IMR-90 (cell line): ENCODE measurements at regions not wholly inside any gene's neighbourhood (a gene's known extent, or its start where the extent isn't known, plus 50 kb on each side); places are given as distances from the start of the nearest gene placed in this dataset.

Experiments
- ATAC-seq: fragments of 200-7000 bp; cut with Tn5 transposase; 2 replicates; pipeline ENCODE4 v1.9.1; 2020; ENCODE audit warnings: low read depth, mild to moderate bottlenecking, moderate library complexity
- BruUV-seq: library from RNA; stranded (reverse); fragments of 400-500 nt; replicated peaks from 2 replicates; lab custom pipeline; 2021; lab: Mats Ljungman, UMichigan
- CTCF ChIA-PET: fragments of 300-600 bp; formaldehyde crosslinking; extraction: SDS; loops from one replicate; lab custom pipeline; 2021; ENCODE audit warnings: antibody characterized with exemption; lab: Yijun Ruan, JAX
- POLR2A ChIA-PET: fragments of 300-600 bp; sonication (Branson Sonifier 250); formaldehyde crosslinking; loops from one replicate; lab custom pipeline; 2022; ENCODE audit warnings: antibody characterized with exemption; ENCODE audit not compliant: unreplicated experiment; lab: Charles Lee
- DNase-seq: peaks from one replicate; pipeline ENCODE4 v3.0.0; 2013
- H2AFZ ChIP-seq: replicated peaks from 2 replicates; pipeline ENCODE3; 2013; ENCODE audit warnings: low read length, mild to moderate bottlenecking; ENCODE audit not compliant: poor library complexity
- H2AK5ac ChIP-seq: 2 replicates; pipeline ENCODE4 v1.6.1; 2013; ENCODE audit warnings: low read depth, low read length, inconsistent platforms
- H2AK9ac ChIP-seq: replicated peaks from 2 replicates; pipeline ENCODE3; 2013; ENCODE audit warnings: mild to moderate bottlenecking, low read depth, low read length, moderate library complexity; ENCODE audit not compliant: poor library complexity
- H2BK120ac ChIP-seq: 2 replicates; pipeline ENCODE4 v1.6.1; 2013; ENCODE audit warnings: low read depth, low read length, inconsistent platforms
- H2BK15ac ChIP-seq: 3 replicates; pipeline ENCODE4 v1.6.1; 2013; ENCODE audit warnings: low read depth, low read length, inconsistent platforms
- H2BK20ac ChIP-seq: 2 replicates; pipeline ENCODE4 v1.6.1; 2013; ENCODE audit warnings: low read depth, mild to moderate bottlenecking, inconsistent platforms, low read length, moderate library complexity
- H2BK5ac ChIP-seq: 2 replicates; pipeline ENCODE4 v1.6.1; 2013; ENCODE audit warnings: mild to moderate bottlenecking, low read depth, low read length, inconsistent platforms; ENCODE audit not compliant: poor library complexity, severe bottlenecking
- H3K14ac ChIP-seq: replicated peaks from 2 replicates; pipeline ENCODE4 v1.6.1; 2013; ENCODE audit warnings: low read depth, low read length, inconsistent platforms
- H3K18ac ChIP-seq: 2 replicates; pipeline ENCODE4 v1.6.1; 2013; ENCODE audit warnings: low read depth, low read length, control low read depth
- H3K23ac ChIP-seq: 2 replicates; pipeline ENCODE4 v1.6.1; 2013; ENCODE audit warnings: low read depth, low read length, inconsistent platforms
- H3K27ac ChIP-seq: 2 replicates; pipeline ENCODE4 v1.5.1; 2013; ENCODE audit warnings: mild to moderate bottlenecking, control low read depth, low read length; ENCODE audit not compliant: insufficient read depth
- H3K27me3 ChIP-seq: 2 replicates; pipeline ENCODE4 v1.6.1; 2013; ENCODE audit warnings: low read length; ENCODE audit not compliant: control insufficient read depth, insufficient read depth
- H3K36me3 ChIP-seq: 2 replicates; pipeline ENCODE4 v1.6.1; 2013; ENCODE audit warnings: low read length, mixed read lengths; ENCODE audit not compliant: control insufficient read depth, insufficient read depth
- H3K4ac ChIP-seq: 2 replicates; pipeline ENCODE4 v1.6.1; 2013; ENCODE audit warnings: low read depth, low read length, inconsistent platforms
- H3K4me1 ChIP-seq: 2 replicates; pipeline ENCODE4 v1.6.1; 2013; ENCODE audit warnings: low read length, mixed read lengths; ENCODE audit not compliant: control insufficient read depth, insufficient read depth
- H3K4me2 ChIP-seq: 2 replicates; pipeline ENCODE4 v1.6.1; 2013; ENCODE audit warnings: low read depth, mild to moderate bottlenecking, control low read depth, low read length, moderate library complexity
- H3K4me3 ChIP-seq: 2 replicates; pipeline ENCODE4 v1.5.1; 2013; ENCODE audit warnings: low read depth, mild to moderate bottlenecking, control low read depth, low read length, moderate library complexity; ENCODE audit not compliant: insufficient read depth
- H3K56ac ChIP-seq: 2 replicates; pipeline ENCODE4 v1.6.1; 2013; ENCODE audit warnings: low read length, inconsistent platforms; ENCODE audit not compliant: insufficient read depth; ENCODE audit errors: extremely low read depth
- H3K79me1 ChIP-seq, 2 experiments: 2 replicates each; pipeline ENCODE4 v1.6.1; 2013; ENCODE audit warnings: low read length in 2 of 2, inconsistent platforms in 1 of 2, low read depth in 1 of 2
- H3K9ac ChIP-seq: 2 replicates; pipeline ENCODE4 v1.6.1; 2013; ENCODE audit warnings: low read depth, low read length, control low read depth
- H3K9me1 ChIP-seq: 2 replicates; pipeline ENCODE4 v1.6.1; 2013; ENCODE audit warnings: low read length, inconsistent platforms; ENCODE audit not compliant: insufficient read depth
- H3K9me3 ChIP-seq: 2 replicates; pipeline ENCODE4 v1.6.1; 2013; ENCODE audit warnings: low read length; ENCODE audit not compliant: control insufficient read depth, insufficient read depth
- H4K20me1 ChIP-seq: 2 replicates; pipeline ENCODE4 v1.6.1; 2013; ENCODE audit warnings: low read length, inconsistent platforms; ENCODE audit not compliant: insufficient read depth
- H4K5ac ChIP-seq: 2 replicates; pipeline ENCODE4 v1.6.1; 2013; ENCODE audit warnings: mild to moderate bottlenecking, low read depth, low read length, control low read depth
- H4K8ac ChIP-seq, 2 experiments: 2 replicates each; pipeline ENCODE4 v1.6.1; 2013; ENCODE audit warnings: low read depth in 2 of 2, low read length in 2 of 2, control low read depth in 1 of 2, inconsistent platforms in 1 of 2
- H4K91ac ChIP-seq: 2 replicates; pipeline ENCODE4 v1.6.1; 2013; ENCODE audit warnings: low read depth, low read length, inconsistent platforms; ENCODE audit not compliant: insufficient read depth
- CEBPB ChIP-seq: IDR thresholded peaks from 2 replicates; pipeline ENCODE4 v1.6.1; 2012; ENCODE audit warnings: low read depth, low read length, improper control_type of control experiment
- CHD1 ChIP-seq: IDR thresholded peaks from 2 replicates; pipeline ENCODE4 v1.6.1; 2012; ENCODE audit warnings: low read depth, low read length, improper control_type of control experiment
- ELK1 ChIP-seq: fragments of 150-350 bp; IDR thresholded peaks from 2 replicates; pipeline ENCODE4 v1.6.1; 2016; ENCODE audit warnings: low read depth, mild to moderate bottlenecking, low read length, moderate library complexity, borderline replicate concordance
- MAFK ChIP-seq: IDR thresholded peaks from 2 replicates; pipeline ENCODE4 v1.6.1; 2012; ENCODE audit warnings: low read depth, low read length, improper control_type of control experiment
- MAZ ChIP-seq: IDR thresholded peaks from 2 replicates; pipeline ENCODE4 v1.6.1; 2012; ENCODE audit warnings: low read depth, mild to moderate bottlenecking, low read length, improper control_type of control experiment, moderate library complexity, borderline replicate concordance
- RAD21 ChIP-seq: IDR thresholded peaks from 2 replicates; pipeline ENCODE4 v1.6.1; 2012; ENCODE audit warnings: low read length, improper control_type of control experiment
- RCOR1 ChIP-seq: IDR thresholded peaks from 2 replicates; pipeline ENCODE4 v1.6.1; 2012; ENCODE audit warnings: mild to moderate bottlenecking, low read length, improper control_type of control experiment; ENCODE audit not compliant: insufficient replicate concordance
- SMC3 ChIP-seq: fragments of 150-350 bp; IDR thresholded peaks from 2 replicates; pipeline ENCODE4 v1.6.1; 2016; ENCODE audit warnings: low read depth, mild to moderate bottlenecking, antibody characterized with exemption, low read length, moderate library complexity
- WGBS, 2 experiments: methylation state at CpG; one replicate each; pipeline versions ENCODE4 v1.1.5 to v1.1.7; 2013; ENCODE audit warnings: missing lambda C conversion rate in 2 of 2; ENCODE audit not compliant: insufficient read length in 1 of 2; ENCODE audit errors: extremely low coverage in 2 of 2; 5-methylcytosine and 5-hydroxymethylcytosine counted together
- dilution Hi-C: fragments of 300-500 bp; cut with HindIII; formaldehyde crosslinking; loops from one replicate; pipeline ENCODE4 v1.14.3; 2018; ENCODE audit warnings: low sequenced_read_pairs; ENCODE audit not compliant: unreplicated experiment
- in situ Hi-C: fragments of 300-500 bp; cut with MboI; formaldehyde crosslinking; loops from 3 replicates; pipeline ENCODE4 v1.14.3; 2019; ENCODE audit warnings: low sequenced_read_pairs, inconsistent platforms, mixed read lengths
- intact Hi-C: fragments of 100-400 bp; cut with micrococcal nuclease; formaldehyde crosslinking; loops from 2 replicates; pipeline ENCODE4 v1.10.0; 2022

GRCh38 chr6:130676773-130677144 lies 150.4 kb upstream of the SMLR1 start:
- H3K4me3 ChIP-seq, result no peak overlapping the region
- H3K9ac ChIP-seq, result no peak overlapping the region
- H3K9me1 ChIP-seq, result no peaks in the 10 kb centered on the region
- H2AK9ac ChIP-seq, result no peak overlapping the region
- no peak overlapping the region for H2AFZ ChIP-seq
- no CpG with 5 or more reads among the region's 1 CpG for WGBS, 2 experiments
- H3K56ac ChIP-seq, result no peak overlapping the region
- H3K79me1 ChIP-seq, result no peaks in the 10 kb centered on the region
- H3K27me3 ChIP-seq, result no peaks in the 10 kb centered on the region
- no peaks in the 10 kb centered on the region for H3K9me3 ChIP-seq
- POLR2A ChIA-PET, result no interaction called here
- BruUV-seq, result no TSS peak
- no peak for ATAC-seq
- H3K4ac ChIP-seq, result no peak overlapping the region
- dilution Hi-C loops, result no loop called here
- no peak overlapping the region for H2BK15ac ChIP-seq
- H4K5ac ChIP-seq, result no peak overlapping the region
- TF ChIP-seq MAFK (no peak), RCOR1 (no peak), RAD21 (no peak), CHD1 (no peak), MAZ (no peak), ELK1 (no peak), CEBPB (no peak), SMC3 (no peak)
- H2BK120ac ChIP-seq, result no peak overlapping the region
- in situ Hi-C loops, result no loop called here
- intact Hi-C loops, result no loop called here
- no peak overlapping the region for H2AK5ac ChIP-seq
- H3K18ac ChIP-seq, result no peak overlapping the region
- no peak overlapping the region for H3K4me2 ChIP-seq
- H4K20me1 ChIP-seq, result no peaks in the 10 kb centered on the region
- H3K23ac ChIP-seq, result no peak overlapping the region
- H4K91ac ChIP-seq, result no peak overlapping the region
- no peak overlapping the region for H2BK5ac ChIP-seq
- CTCF ChIA-PET, result no interaction called here
- H3K4me1 ChIP-seq, result peaks cover 4% of the 10 kb centered on the region; the same call in 1 of the 2 replicates
- no peak overlapping the region for H2BK20ac ChIP-seq
- H3K36me3 ChIP-seq, result no peaks in the 10 kb centered on the region
- no peak overlapping the region for H3K27ac ChIP-seq
- H4K8ac ChIP-seq, result no peak overlapping the region
- no peak for DNase-seq
- no peak overlapping the region for H3K14ac ChIP-seq
